Smooth muscle cell (in vitro differentiated cells): ENCODE measurements at regions not wholly inside any gene's neighbourhood (a gene's known extent, or its start where the extent isn't known, plus 50 kb on each side); places are given as distances from the start of the nearest gene placed in this dataset.

Source experiments
- DNase-seq: peaks from one replicate; lab custom pipeline; 2025; ENCODE audit not compliant: unreplicated experiment; lab: John Stamatoyannopoulos, UW
- H2AFZ ChIP-seq: fragments of 200-600 bp; sonication (generic); 2 replicates; pipeline ENCODE4 v1.6.0; 2016; ENCODE audit warnings: antibody characterized with exemption, low read depth, mild to moderate bottlenecking
- H3F3A ChIP-seq: fragments of 200-600 bp; sonication (generic); 2 replicates; pipeline ENCODE4 v1.6.0; 2017; ENCODE audit warnings: antibody characterized with exemption, low read depth
- H3K27ac ChIP-seq: fragments of 200-600 bp; sonication (generic); 2 replicates; pipeline ENCODE4 v1.5.1; 2016; ENCODE audit warnings: low read depth, mild to moderate bottlenecking
- H3K27me3 ChIP-seq: fragments of 200-600 bp; sonication (generic); 2 replicates; pipeline ENCODE4 v1.6.1; 2016; ENCODE audit warnings: low read depth, mild to moderate bottlenecking
- H3K36me3 ChIP-seq: fragments of 200-600 bp; sonication (generic); 2 replicates; pipeline ENCODE4 v1.5.1; 2016; ENCODE audit warnings: low read depth
- H3K4me1 ChIP-seq: fragments of 200-600 bp; sonication (generic); 2 replicates; pipeline ENCODE4 v1.5.1; 2016; ENCODE audit warnings: low read depth
- H3K4me2 ChIP-seq: fragments of 200-600 bp; sonication (generic); 2 replicates; pipeline ENCODE4 v1.6.0; 2016; ENCODE audit warnings: mild to moderate bottlenecking
- H3K4me3 ChIP-seq: fragments of 200-600 bp; sonication (generic); 2 replicates; pipeline ENCODE4 v1.5.1; 2016; ENCODE audit warnings: mild to moderate bottlenecking
- H3K79me2 ChIP-seq: fragments of 200-600 bp; sonication (generic); 2 replicates; pipeline ENCODE4 v1.6.0; 2016; ENCODE audit warnings: low read depth, mild to moderate bottlenecking
- H3K9ac ChIP-seq: fragments of 200-600 bp; sonication (generic); 2 replicates; pipeline ENCODE4 v1.6.0; 2016; ENCODE audit warnings: low read depth
- H3K9me3 ChIP-seq: fragments of 200-600 bp; sonication (generic); replicated peaks from 2 replicates; pipeline ENCODE4 v1.5.1; 2016; ENCODE audit warnings: low read depth
- H4K20me1 ChIP-seq: fragments of 200-600 bp; sonication (generic); 2 replicates; pipeline ENCODE4 v1.6.0; 2016; ENCODE audit warnings: low read depth
- CTCF ChIP-seq: fragments of 200-600 bp; sonication (generic); IDR thresholded peaks from 2 replicates; pipeline ENCODE4 v1.5.1; 2017; ENCODE audit warnings: borderline replicate concordance, mild to moderate bottlenecking, antibody characterized with exemption; ENCODE audit not compliant: insufficient read depth, poor library complexity, severe bottlenecking
- WGBS: methylation state at CpG from one replicate; pipeline ENCODE4 v1.1.7; 2016; ENCODE audit warnings: low lambda C conversion rate; 5-methylcytosine and 5-hydroxymethylcytosine counted together

- Histone ChIP-seq H3K27ac (peak overlapping the region; percentile 47), H3K4me1 (peaks cover 8% of the 10 kb centered on the region), H3K9me3 (no peaks in the 10 kb centered on the region), H4K20me1 (no peaks in the 10 kb centered on the region), H3K4me2 (no peak overlapping the region), H3K36me3 (no peaks in the 10 kb centered on the region), H3K79me2 (no peaks in the 10 kb centered on the region), H3K27me3 (no peaks in the 10 kb centered on the region), H2AFZ (no peak overlapping the region), H3K9ac (no peak overlapping the region), H3F3A (peaks cover 12% of the 10 kb centered on the region), H3K4me3 (no peak overlapping the region)
- no peak for TF ChIP-seq CTCF
- 67% methylated on average over 6 of the region's 6 CpGs for WGBS
- no peak for DNase-seq
Observed at GRCh38 chr11:129316781-129317180, 58.9 kb upstream of the BARX2 start.

- no peak for DNase-seq
- Histone ChIP-seq H3K4me2 (no peak overlapping the region), H3K4me1 (peaks cover 8% of the 10 kb centered on the region), H3K9ac (no peak overlapping the region), H3K27ac (peak overlapping the region; percentile 47), H2AFZ (no peak overlapping the region), H3K4me3 (no peak overlapping the region), H3K79me2 (no peaks in the 10 kb centered on the region), H4K20me1 (no peaks in the 10 kb centered on the region), H3F3A (peaks cover 12% of the 10 kb centered on the region), H3K27me3 (no peaks in the 10 kb centered on the region), H3K9me3 (no peaks in the 10 kb centered on the region), H3K36me3 (no peaks in the 10 kb centered on the region)
- WGBS: 45% methylated on average over 12 of the region's 12 CpGs
- TF ChIP-seq CTCF: no peak
Observed at GRCh38 chr11:129315781-129316579, 59.7 kb upstream of the BARX2 start.

- Histone ChIP-seq H3K4me2 (no peak overlapping the region), H3K9me3 (no peaks in the 10 kb centered on the region), H3K36me3 (no peaks in the 10 kb centered on the region), H3K27ac (peak overlapping the region; percentile 89), H3K27me3 (no peaks in the 10 kb centered on the region), H3F3A (peaks cover 12% of the 10 kb centered on the region), H4K20me1 (no peaks in the 10 kb centered on the region), H3K4me3 (no peak overlapping the region), H3K4me1 (peaks cover 5% of the 10 kb centered on the region), H3K9ac (no peak overlapping the region), H3K79me2 (no peaks in the 10 kb centered on the region), H2AFZ (peak overlapping the region; percentile 17)
- 96% methylated on average over 3 of the region's 3 CpGs for WGBS
- TF ChIP-seq CTCF: no peak
- no peak for DNase-seq
Observed at GRCh38 chr11:129314371-129314770, 61.3 kb upstream of the BARX2 start.
